Glutamatergic neuron (in vitro differentiated cells): ENCODE measurements at regions not wholly inside any gene's neighbourhood (a gene's known extent, or its start where the extent isn't known, plus 50 kb on each side); places are given as distances from the start of the nearest gene placed in this dataset.

ENCODE experiments used
- DNase-seq: peaks from one replicate; pipeline ENCODE4 v3.0.0; 2022
- H3K27ac Mint-ChIP-seq: one replicate; pipeline ENCODE4 v1.8.0; 2020; ENCODE audit warnings: mild to moderate bottlenecking, mixed read lengths, inconsistent platforms; ENCODE audit not compliant: unreplicated experiment
- H3K27me3 Mint-ChIP-seq: one replicate; pipeline ENCODE4 v1.8.0; 2020; ENCODE audit warnings: mild to moderate bottlenecking, moderate library complexity, mixed read lengths, inconsistent platforms; ENCODE audit not compliant: unreplicated experiment
- H3K36me3 Mint-ChIP-seq: one replicate; pipeline ENCODE4 v1.8.0; 2020; ENCODE audit warnings: mild to moderate bottlenecking, mixed read lengths, inconsistent platforms; ENCODE audit not compliant: unreplicated experiment
- H3K4me1 Mint-ChIP-seq: one replicate; pipeline ENCODE4 v1.8.0; 2020; ENCODE audit warnings: mild to moderate bottlenecking, low read depth, mixed read lengths, inconsistent platforms; ENCODE audit not compliant: unreplicated experiment
- H3K4me3 Mint-ChIP-seq: one replicate; pipeline ENCODE4 v1.8.0; 2020; ENCODE audit warnings: mild to moderate bottlenecking, mixed read lengths, inconsistent platforms; ENCODE audit not compliant: unreplicated experiment
- H3K9me3 Mint-ChIP-seq: one replicate; pipeline ENCODE4 v1.8.0; 2020; ENCODE audit warnings: mild to moderate bottlenecking, moderate library complexity, mixed read lengths, inconsistent platforms; ENCODE audit not compliant: unreplicated experiment
- TF ChIP-seq, protein P1 (sequence below): fragments of 200-600 bp; sonication (generic); IDR thresholded peaks from one replicate; pipeline ENCODE4 v1.5.0; 2021; ENCODE audit not compliant: partially characterized antibody, unreplicated experiment

DNA sequence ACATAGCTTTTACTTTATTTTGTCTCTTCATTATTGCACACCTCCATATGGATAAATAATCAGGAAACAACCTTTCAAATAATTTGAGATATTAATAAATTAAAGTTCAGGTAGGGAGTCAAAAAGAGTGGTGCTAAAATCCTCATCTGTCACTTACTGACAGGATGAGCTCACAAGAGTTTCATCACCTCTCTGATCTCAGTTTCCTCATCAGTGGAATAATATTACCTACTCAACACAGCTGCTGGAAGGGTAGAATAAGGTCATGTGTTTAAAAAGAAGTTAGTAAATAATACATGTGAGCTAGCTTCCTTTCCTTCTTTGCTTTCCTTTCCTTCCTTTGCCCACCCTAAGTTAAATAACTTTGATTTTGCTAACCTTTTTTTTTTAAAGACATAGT is 61.9 kb downstream of the RDH14 start:
- no peak overlapping the region for H3K27ac Mint-ChIP-seq
- H3K4me1 Mint-ChIP-seq = peaks cover 6% of the 10 kb centered on the region
- TF ChIP-seq, protein P1, sequence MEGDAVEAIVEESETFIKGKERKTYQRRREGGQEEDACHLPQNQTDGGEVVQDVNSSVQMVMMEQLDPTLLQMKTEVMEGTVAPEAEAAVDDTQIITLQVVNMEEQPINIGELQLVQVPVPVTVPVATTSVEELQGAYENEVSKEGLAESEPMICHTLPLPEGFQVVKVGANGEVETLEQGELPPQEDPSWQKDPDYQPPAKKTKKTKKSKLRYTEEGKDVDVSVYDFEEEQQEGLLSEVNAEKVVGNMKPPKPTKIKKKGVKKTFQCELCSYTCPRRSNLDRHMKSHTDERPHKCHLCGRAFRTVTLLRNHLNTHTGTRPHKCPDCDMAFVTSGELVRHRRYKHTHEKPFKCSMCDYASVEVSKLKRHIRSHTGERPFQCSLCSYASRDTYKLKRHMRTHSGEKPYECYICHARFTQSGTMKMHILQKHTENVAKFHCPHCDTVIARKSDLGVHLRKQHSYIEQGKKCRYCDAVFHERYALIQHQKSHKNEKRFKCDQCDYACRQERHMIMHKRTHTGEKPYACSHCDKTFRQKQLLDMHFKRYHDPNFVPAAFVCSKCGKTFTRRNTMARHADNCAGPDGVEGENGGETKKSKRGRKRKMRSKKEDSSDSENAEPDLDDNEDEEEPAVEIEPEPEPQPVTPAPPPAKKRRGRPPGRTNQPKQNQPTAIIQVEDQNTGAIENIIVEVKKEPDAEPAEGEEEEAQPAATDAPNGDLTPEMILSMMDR = no peak

DNA sequence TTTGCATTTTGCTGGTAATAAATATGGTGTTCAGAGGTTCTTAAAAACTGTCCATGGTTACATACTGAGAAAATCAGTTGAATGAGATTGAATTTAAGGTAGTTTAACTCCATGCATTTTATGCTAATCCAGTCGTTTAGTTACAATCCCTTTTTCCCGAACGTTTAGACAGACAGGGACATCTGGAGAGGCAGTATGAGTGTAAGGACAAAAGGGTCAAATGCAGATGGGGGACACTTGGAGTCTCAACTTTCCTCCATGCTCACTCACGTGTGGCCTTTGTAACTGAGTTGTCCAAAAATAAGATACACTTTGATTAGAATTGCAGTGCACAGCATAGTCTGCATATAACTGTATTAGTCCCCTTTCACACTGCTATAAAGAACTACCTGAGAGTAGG is 63.9 kb downstream of the RDH14 start:
- TF ChIP-seq, protein P1 = no peak
- no peak for DNase-seq
- Mint-ChIP-seq H3K9me3 (peaks cover 2% of the 10 kb centered on the region), H3K27ac (no peak overlapping the region), H3K27me3 (peaks cover under 1% of the 10 kb centered on the region), H3K4me1 (peaks cover 10% of the 10 kb centered on the region), H3K4me3 (no peak overlapping the region), H3K36me3 (no peaks in the 10 kb centered on the region)

More for the DNA sequence above, 61.9 kb downstream of the RDH14 start:
- Mint-ChIP-seq H3K9me3 (peaks cover 2% of the 10 kb centered on the region), H3K36me3 (no peaks in the 10 kb centered on the region), H3K27me3 (no peaks in the 10 kb centered on the region), H3K4me3 (no peak overlapping the region)
- no peak for DNase-seq

DNA sequence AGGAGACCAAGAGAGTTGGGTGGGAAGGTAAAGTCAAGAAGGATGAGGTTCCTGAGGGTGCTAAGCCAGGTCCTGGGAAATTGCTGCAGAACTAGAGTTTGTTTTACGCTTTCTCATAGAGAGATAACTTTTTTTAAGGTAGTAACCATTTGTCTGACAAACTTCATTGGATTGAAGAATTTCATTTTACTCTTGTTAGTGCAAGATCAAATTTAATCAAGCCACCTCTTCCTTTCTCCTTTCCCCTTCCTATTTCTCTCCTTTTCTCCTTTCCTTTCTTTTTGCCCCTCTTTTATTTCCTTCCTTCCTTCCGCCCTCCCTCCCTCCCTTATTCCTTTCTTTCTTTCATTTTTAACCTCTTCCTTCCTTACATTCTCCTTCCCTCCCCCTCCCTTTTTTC is 65.4 kb downstream of the RDH14 start:
- no peak for DNase-seq
- TF ChIP-seq, protein P1 = no peak
- Mint-ChIP-seq H3K27me3 (peaks cover 1% of the 10 kb centered on the region), H3K4me1 (peaks cover 11% of the 10 kb centered on the region), H3K4me3 (no peak overlapping the region), H3K36me3 (no peaks in the 10 kb centered on the region), H3K27ac (no peak overlapping the region), H3K9me3 (peaks cover 2% of the 10 kb centered on the region)

DNA sequence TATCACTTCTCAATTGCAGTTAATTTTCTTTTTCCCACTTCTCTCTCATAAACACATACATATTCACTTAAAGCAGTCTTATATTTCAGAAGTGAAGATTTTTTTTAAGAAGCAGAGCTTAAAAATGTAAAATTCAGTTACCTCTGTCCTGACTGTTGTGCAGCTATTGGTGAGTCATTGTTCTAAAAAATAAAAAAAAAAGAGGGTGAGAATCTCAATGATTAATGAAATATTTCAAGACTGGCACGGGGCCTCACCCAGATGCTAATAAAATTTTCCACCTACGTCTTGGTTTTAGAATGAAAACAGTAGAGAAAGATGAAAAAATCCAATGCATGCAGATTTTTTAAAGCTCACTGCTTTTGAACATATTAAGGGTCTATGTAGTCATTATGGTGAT is 67.7 kb downstream of the RDH14 start:
- Mint-ChIP-seq H3K4me3 (no peak overlapping the region), H3K4me1 (peaks cover 11% of the 10 kb centered on the region), H3K36me3 (no peaks in the 10 kb centered on the region), H3K27me3 (peaks cover 1% of the 10 kb centered on the region), H3K9me3 (peaks cover 2% of the 10 kb centered on the region), H3K27ac (no peak overlapping the region)
- TF ChIP-seq, protein P1 = no peak
- DNase-seq = no peak

DNA sequence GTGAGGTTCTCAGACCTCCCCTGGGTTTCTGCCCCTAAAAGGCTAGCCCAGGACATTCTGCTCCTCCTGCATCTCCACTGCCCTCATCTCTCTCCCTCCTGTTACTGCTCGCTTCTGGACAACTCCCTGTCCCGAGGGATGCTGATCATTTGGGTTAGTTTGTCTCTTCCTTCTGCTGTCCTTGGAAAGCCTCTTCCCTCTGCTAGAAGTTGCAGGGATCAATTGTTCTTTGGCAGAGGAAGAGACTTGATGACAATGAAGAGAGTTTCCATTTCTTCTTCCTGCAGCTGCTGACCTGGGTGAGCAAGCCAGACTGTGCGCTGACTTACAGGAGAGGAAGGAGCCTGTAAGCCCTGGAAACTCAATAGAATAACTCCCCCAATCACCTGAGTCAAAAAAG is 68.9 kb downstream of the RDH14 start:
- peaks cover 1% of the 10 kb centered on the region for H3K27me3 Mint-ChIP-seq
- H3K9me3 Mint-ChIP-seq = peaks cover 2% of the 10 kb centered on the region
- TF ChIP-seq, protein P1 = no peak
- no peak overlapping the region for H3K4me3 Mint-ChIP-seq
- no peaks in the 10 kb centered on the region for H3K36me3 Mint-ChIP-seq
- H3K27ac Mint-ChIP-seq = no peak overlapping the region
- H3K4me1 Mint-ChIP-seq = peaks cover 8% of the 10 kb centered on the region
- no peak for DNase-seq
